22Rv1 (cell line): ENCODE measurements at regions not wholly inside any gene's neighbourhood (a gene's known extent, or its start where the extent isn't known, plus 50 kb on each side); places are given as distances from the start of the nearest gene placed in this dataset.
"Not testable (repeated sequence)": the region's sequence is repeated elsewhere in the genome, so short reads cannot be mapped to it uniquely, and the experiment has no call there.

ENCODE experiments used
- ZFX ChIP-seq: fragments of 450-650 bp; IDR thresholded peaks from 2 replicates; pipeline ENCODE4 v1.6.1; 2017; ENCODE audit warnings: antibody characterized with exemption, borderline replicate concordance
- TF ChIP-seq, protein P1 (sequence below): fragments of 450-650 bp; IDR thresholded peaks from 2 replicates; pipeline ENCODE4 v1.5.1; 2017; ENCODE audit warnings: mild to moderate bottlenecking

DNA sequence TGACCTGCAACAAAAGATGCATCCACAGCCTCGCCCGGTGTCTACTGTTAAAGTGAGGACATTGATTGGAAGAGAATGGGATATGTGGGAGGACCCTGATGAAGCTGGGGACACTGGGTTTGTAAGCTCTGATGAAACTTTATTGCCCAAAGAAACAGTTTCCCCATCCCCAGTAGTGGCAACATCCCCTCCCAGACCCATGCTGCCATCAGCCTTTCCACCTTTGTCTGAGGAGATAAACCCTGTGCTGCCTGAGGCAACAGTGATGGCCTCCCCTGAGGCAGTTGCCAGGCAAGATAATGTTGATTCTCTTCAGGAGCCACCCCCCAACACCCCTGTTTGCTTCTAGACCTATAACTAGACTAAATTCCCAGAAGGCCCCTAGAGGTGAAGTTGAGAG lies 234.0 kb downstream of the TFAP2B start:
- TF ChIP-seq, protein P1, sequence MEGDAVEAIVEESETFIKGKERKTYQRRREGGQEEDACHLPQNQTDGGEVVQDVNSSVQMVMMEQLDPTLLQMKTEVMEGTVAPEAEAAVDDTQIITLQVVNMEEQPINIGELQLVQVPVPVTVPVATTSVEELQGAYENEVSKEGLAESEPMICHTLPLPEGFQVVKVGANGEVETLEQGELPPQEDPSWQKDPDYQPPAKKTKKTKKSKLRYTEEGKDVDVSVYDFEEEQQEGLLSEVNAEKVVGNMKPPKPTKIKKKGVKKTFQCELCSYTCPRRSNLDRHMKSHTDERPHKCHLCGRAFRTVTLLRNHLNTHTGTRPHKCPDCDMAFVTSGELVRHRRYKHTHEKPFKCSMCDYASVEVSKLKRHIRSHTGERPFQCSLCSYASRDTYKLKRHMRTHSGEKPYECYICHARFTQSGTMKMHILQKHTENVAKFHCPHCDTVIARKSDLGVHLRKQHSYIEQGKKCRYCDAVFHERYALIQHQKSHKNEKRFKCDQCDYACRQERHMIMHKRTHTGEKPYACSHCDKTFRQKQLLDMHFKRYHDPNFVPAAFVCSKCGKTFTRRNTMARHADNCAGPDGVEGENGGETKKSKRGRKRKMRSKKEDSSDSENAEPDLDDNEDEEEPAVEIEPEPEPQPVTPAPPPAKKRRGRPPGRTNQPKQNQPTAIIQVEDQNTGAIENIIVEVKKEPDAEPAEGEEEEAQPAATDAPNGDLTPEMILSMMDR: not testable (repeated sequence)
- not testable (repeated sequence) for TF ChIP-seq ZFX
